PFSK-1 (cell line): ENCODE measurements at regions not wholly inside any gene's neighbourhood (a gene's known extent, or its start where the extent isn't known, plus 50 kb on each side); places are given as distances from the start of the nearest gene placed in this dataset.

Source experiments
- FOXP2 ChIP-seq: optimal IDR thresholded peaks from 2 replicates; pipeline ENCODE3; 2011; ENCODE audit warnings: borderline replicate concordance, control low read depth, inconsistent platforms; ENCODE audit not compliant: insufficient read depth; ENCODE audit errors: extremely low read length, extremely low read depth
- POLR2AphosphoS5 ChIP-seq: IDR thresholded peaks from 2 replicates; pipeline ENCODE4 v1.6.1; 2012; ENCODE audit warnings: low read depth, mild to moderate bottlenecking, control low read depth, low read length, moderate library complexity
- REST ChIP-seq, 2 experiments: IDR thresholded peaks; 2 replicates each; pipeline versions ENCODE4 v1.6.1 to v1.8.0; 2011 to 2012; ENCODE audit warnings: low read depth in 2 of 2, low read length in 2 of 2, control low read depth in 1 of 2, inconsistent platforms in 1 of 2, mild to moderate bottlenecking in 1 of 2, moderate library complexity in 1 of 2; ENCODE audit not compliant: insufficient read depth in 1 of 2
- SIN3A ChIP-seq: IDR thresholded peaks from 2 replicates; pipeline ENCODE4 v1.6.1; 2012; ENCODE audit warnings: mild to moderate bottlenecking, low read length, moderate library complexity, borderline replicate concordance; ENCODE audit not compliant: insufficient read depth
- TAF1 ChIP-seq: IDR thresholded peaks from 2 replicates; pipeline ENCODE4 v1.6.1; 2012; ENCODE audit warnings: low read length, control low read depth, borderline replicate concordance; ENCODE audit not compliant: insufficient read depth

GRCh38 chr11:28899706-28900105 is 791.5 kb downstream of the METTL15 start:
- no peak for TF ChIP-seq REST (IDR thresholded peaks at IDR 0.05; ENCODE audit: insufficient read depth in 1 of 2, low read depth in 2 of 2, low read length in 2 of 2)
- TF ChIP-seq FOXP2: no peak
- no peak for TF ChIP-seq TAF1
- TF ChIP-seq POLR2AphosphoS5: no peak
- no peak for TF ChIP-seq SIN3A

GRCh38 chr11:28887681-28888080 is 779.5 kb downstream of the METTL15 start:
- TF ChIP-seq TAF1: no peak
- TF ChIP-seq SIN3A: no peak
- TF ChIP-seq REST (IDR thresholded peaks at IDR 0.05; ENCODE audit: insufficient read depth in 1 of 2, low read depth in 2 of 2, low read length in 2 of 2): no peak
- no peak for TF ChIP-seq POLR2AphosphoS5
- TF ChIP-seq FOXP2: no peak

GRCh38 chr11:28879869-28880268 is 771.7 kb downstream of the METTL15 start:
- no peak for TF ChIP-seq POLR2AphosphoS5
- TF ChIP-seq SIN3A: no peak
- TF ChIP-seq REST (IDR thresholded peaks at IDR 0.05; ENCODE audit: insufficient read depth in 1 of 2, low read depth in 2 of 2, low read length in 2 of 2): no peak
- no peak for TF ChIP-seq FOXP2
- TF ChIP-seq TAF1: no peak

- no peak for TF ChIP-seq POLR2AphosphoS5
- TF ChIP-seq REST (IDR thresholded peaks at IDR 0.05; ENCODE audit: insufficient read depth in 1 of 2, low read depth in 2 of 2, low read length in 2 of 2): no peak
- no peak for TF ChIP-seq FOXP2
- no peak for TF ChIP-seq TAF1
- TF ChIP-seq SIN3A: no peak
Observed at GRCh38 chr11:28878025-28878424, 769.8 kb downstream of the METTL15 start.

GRCh38 chr11:28877340-28877739 is 769.2 kb downstream of the METTL15 start:
- TF ChIP-seq SIN3A: no peak
